IMR-90 (cell line): ENCODE measurements at regions not wholly inside any gene's neighbourhood (a gene's known extent, or its start where the extent isn't known, plus 50 kb on each side); places are given as distances from the start of the nearest gene placed in this dataset.

Source experiments
- ATAC-seq: fragments of 200-7000 bp; cut with Tn5 transposase; 2 replicates; pipeline ENCODE4 v1.9.1; 2020; ENCODE audit warnings: low read depth, mild to moderate bottlenecking, moderate library complexity
- BruUV-seq: library from RNA; stranded (reverse); fragments of 400-500 nt; replicated peaks from 2 replicates; lab custom pipeline; 2021; lab: Mats Ljungman, UMichigan
- CTCF ChIA-PET: fragments of 300-600 bp; formaldehyde crosslinking; extraction: SDS; loops from one replicate; lab custom pipeline; 2021; ENCODE audit warnings: antibody characterized with exemption; lab: Yijun Ruan, JAX
- POLR2A ChIA-PET: fragments of 300-600 bp; sonication (Branson Sonifier 250); formaldehyde crosslinking; loops from one replicate; lab custom pipeline; 2022; ENCODE audit warnings: antibody characterized with exemption; ENCODE audit not compliant: unreplicated experiment; lab: Charles Lee
- DNase-seq: peaks from one replicate; pipeline ENCODE4 v3.0.0; 2013
- H2AFZ ChIP-seq: replicated peaks from 2 replicates; pipeline ENCODE3; 2013; ENCODE audit warnings: low read length, mild to moderate bottlenecking; ENCODE audit not compliant: poor library complexity
- H2AK5ac ChIP-seq: 2 replicates; pipeline ENCODE4 v1.6.1; 2013; ENCODE audit warnings: low read depth, low read length, inconsistent platforms
- H2AK9ac ChIP-seq: replicated peaks from 2 replicates; pipeline ENCODE3; 2013; ENCODE audit warnings: mild to moderate bottlenecking, low read depth, low read length, moderate library complexity; ENCODE audit not compliant: poor library complexity
- H2BK120ac ChIP-seq: 2 replicates; pipeline ENCODE4 v1.6.1; 2013; ENCODE audit warnings: low read depth, low read length, inconsistent platforms
- H2BK15ac ChIP-seq: 3 replicates; pipeline ENCODE4 v1.6.1; 2013; ENCODE audit warnings: low read depth, low read length, inconsistent platforms
- H2BK20ac ChIP-seq: 2 replicates; pipeline ENCODE4 v1.6.1; 2013; ENCODE audit warnings: low read depth, mild to moderate bottlenecking, inconsistent platforms, low read length, moderate library complexity
- H2BK5ac ChIP-seq: 2 replicates; pipeline ENCODE4 v1.6.1; 2013; ENCODE audit warnings: mild to moderate bottlenecking, low read depth, low read length, inconsistent platforms; ENCODE audit not compliant: poor library complexity, severe bottlenecking
- H3K14ac ChIP-seq: replicated peaks from 2 replicates; pipeline ENCODE4 v1.6.1; 2013; ENCODE audit warnings: low read depth, low read length, inconsistent platforms
- H3K18ac ChIP-seq: 2 replicates; pipeline ENCODE4 v1.6.1; 2013; ENCODE audit warnings: low read depth, low read length, control low read depth
- H3K23ac ChIP-seq: 2 replicates; pipeline ENCODE4 v1.6.1; 2013; ENCODE audit warnings: low read depth, low read length, inconsistent platforms
- H3K27ac ChIP-seq: 2 replicates; pipeline ENCODE4 v1.5.1; 2013; ENCODE audit warnings: mild to moderate bottlenecking, control low read depth, low read length; ENCODE audit not compliant: insufficient read depth
- H3K27me3 ChIP-seq: 2 replicates; pipeline ENCODE4 v1.6.1; 2013; ENCODE audit warnings: low read length; ENCODE audit not compliant: control insufficient read depth, insufficient read depth
- H3K36me3 ChIP-seq: 2 replicates; pipeline ENCODE4 v1.6.1; 2013; ENCODE audit warnings: low read length, mixed read lengths; ENCODE audit not compliant: control insufficient read depth, insufficient read depth
- H3K4ac ChIP-seq: 2 replicates; pipeline ENCODE4 v1.6.1; 2013; ENCODE audit warnings: low read depth, low read length, inconsistent platforms
- H3K4me1 ChIP-seq: 2 replicates; pipeline ENCODE4 v1.6.1; 2013; ENCODE audit warnings: low read length, mixed read lengths; ENCODE audit not compliant: control insufficient read depth, insufficient read depth
- H3K4me2 ChIP-seq: 2 replicates; pipeline ENCODE4 v1.6.1; 2013; ENCODE audit warnings: low read depth, mild to moderate bottlenecking, control low read depth, low read length, moderate library complexity
- H3K4me3 ChIP-seq: 2 replicates; pipeline ENCODE4 v1.5.1; 2013; ENCODE audit warnings: low read depth, mild to moderate bottlenecking, control low read depth, low read length, moderate library complexity; ENCODE audit not compliant: insufficient read depth
- H3K56ac ChIP-seq: 2 replicates; pipeline ENCODE4 v1.6.1; 2013; ENCODE audit warnings: low read length, inconsistent platforms; ENCODE audit not compliant: insufficient read depth; ENCODE audit errors: extremely low read depth
- H3K79me1 ChIP-seq, 2 experiments: 2 replicates each; pipeline ENCODE4 v1.6.1; 2013; ENCODE audit warnings: low read length in 2 of 2, inconsistent platforms in 1 of 2, low read depth in 1 of 2
- H3K9ac ChIP-seq: 2 replicates; pipeline ENCODE4 v1.6.1; 2013; ENCODE audit warnings: low read depth, low read length, control low read depth
- H3K9me1 ChIP-seq: 2 replicates; pipeline ENCODE4 v1.6.1; 2013; ENCODE audit warnings: low read length, inconsistent platforms; ENCODE audit not compliant: insufficient read depth
- H3K9me3 ChIP-seq: 2 replicates; pipeline ENCODE4 v1.6.1; 2013; ENCODE audit warnings: low read length; ENCODE audit not compliant: control insufficient read depth, insufficient read depth
- H4K20me1 ChIP-seq: 2 replicates; pipeline ENCODE4 v1.6.1; 2013; ENCODE audit warnings: low read length, inconsistent platforms; ENCODE audit not compliant: insufficient read depth
- H4K5ac ChIP-seq: 2 replicates; pipeline ENCODE4 v1.6.1; 2013; ENCODE audit warnings: mild to moderate bottlenecking, low read depth, low read length, control low read depth
- H4K8ac ChIP-seq, 2 experiments: 2 replicates each; pipeline ENCODE4 v1.6.1; 2013; ENCODE audit warnings: low read depth in 2 of 2, low read length in 2 of 2, control low read depth in 1 of 2, inconsistent platforms in 1 of 2
- H4K91ac ChIP-seq: 2 replicates; pipeline ENCODE4 v1.6.1; 2013; ENCODE audit warnings: low read depth, low read length, inconsistent platforms; ENCODE audit not compliant: insufficient read depth
- BHLHE40 ChIP-seq: fragments of 150-350 bp; IDR thresholded peaks from 2 replicates; pipeline ENCODE4 v1.6.1; 2016; ENCODE audit warnings: mild to moderate bottlenecking, low read depth, low read length
- CEBPB ChIP-seq: IDR thresholded peaks from 2 replicates; pipeline ENCODE4 v1.6.1; 2012; ENCODE audit warnings: low read depth, low read length, improper control_type of control experiment
- CHD1 ChIP-seq: IDR thresholded peaks from 2 replicates; pipeline ENCODE4 v1.6.1; 2012; ENCODE audit warnings: low read depth, low read length, improper control_type of control experiment
- CTCF ChIP-seq: conservative IDR thresholded peaks from 2 replicates; pipeline ENCODE4 v1.5.1; 2012; ENCODE audit warnings: mild to moderate bottlenecking, low read depth, low read length, improper control_type of control experiment
- ELK1 ChIP-seq: fragments of 150-350 bp; IDR thresholded peaks from 2 replicates; pipeline ENCODE4 v1.6.1; 2016; ENCODE audit warnings: low read depth, mild to moderate bottlenecking, low read length, moderate library complexity, borderline replicate concordance
- FOS ChIP-seq: fragments of 150-350 bp; IDR thresholded peaks from 2 replicates; pipeline ENCODE4 v1.6.1; 2016; ENCODE audit warnings: low read depth, low read length
- MAFK ChIP-seq: IDR thresholded peaks from 2 replicates; pipeline ENCODE4 v1.6.1; 2012; ENCODE audit warnings: low read depth, low read length, improper control_type of control experiment
- MXI1 ChIP-seq: IDR thresholded peaks from 2 replicates; pipeline ENCODE4 v1.6.1; 2012; ENCODE audit warnings: low read depth, mild to moderate bottlenecking, low read length, moderate library complexity, borderline replicate concordance
- NFE2L2 ChIP-seq: fragments of 150-350 bp; IDR thresholded peaks from 2 replicates; pipeline ENCODE4 v1.6.1; 2016; ENCODE audit warnings: low read depth, mild to moderate bottlenecking, low read length
- POLR2A ChIP-seq: IDR thresholded peaks from 2 replicates; pipeline ENCODE4 v1.6.1; 2012; ENCODE audit warnings: mild to moderate bottlenecking, low read depth, low read length
- RAD21 ChIP-seq: IDR thresholded peaks from 2 replicates; pipeline ENCODE4 v1.6.1; 2012; ENCODE audit warnings: low read length, improper control_type of control experiment
- RCOR1 ChIP-seq: IDR thresholded peaks from 2 replicates; pipeline ENCODE4 v1.6.1; 2012; ENCODE audit warnings: mild to moderate bottlenecking, low read length, improper control_type of control experiment; ENCODE audit not compliant: insufficient replicate concordance
- RFX5 ChIP-seq: IDR thresholded peaks from 2 replicates; pipeline ENCODE4 v1.8.0; 2012; ENCODE audit warnings: low read depth, mild to moderate bottlenecking, low read length, moderate library complexity
- USF2 ChIP-seq: fragments of 150-350 bp; IDR thresholded peaks from 2 replicates; pipeline ENCODE4 v1.6.1; 2017; ENCODE audit warnings: mild to moderate bottlenecking, antibody characterized with exemption, low read length, low read depth
- WGBS, 2 experiments: methylation state at CpG; one replicate each; pipeline versions ENCODE4 v1.1.5 to v1.1.7; 2013; ENCODE audit warnings: missing lambda C conversion rate in 2 of 2; ENCODE audit not compliant: insufficient read length in 1 of 2; ENCODE audit errors: extremely low coverage in 2 of 2; 5-methylcytosine and 5-hydroxymethylcytosine counted together
- dilution Hi-C: fragments of 300-500 bp; cut with HindIII; formaldehyde crosslinking; loops from one replicate; pipeline ENCODE4 v1.14.3; 2018; ENCODE audit warnings: low sequenced_read_pairs; ENCODE audit not compliant: unreplicated experiment
- in situ Hi-C: fragments of 300-500 bp; cut with MboI; formaldehyde crosslinking; loops from 3 replicates; pipeline ENCODE4 v1.14.3; 2019; ENCODE audit warnings: low sequenced_read_pairs, inconsistent platforms, mixed read lengths
- intact Hi-C: fragments of 100-400 bp; cut with micrococcal nuclease; formaldehyde crosslinking; loops from 2 replicates; pipeline ENCODE4 v1.10.0; 2022

- H3K9me1 ChIP-seq = no peaks in the 10 kb centered on the region
- no peak overlapping the region for H3K4me3 ChIP-seq
- H3K23ac ChIP-seq = no peak overlapping the region
- no peaks in the 10 kb centered on the region for H3K79me1 ChIP-seq
- H3K36me3 ChIP-seq = no peaks in the 10 kb centered on the region
- no peak overlapping the region; the same call in 1 of the 2 replicates for H3K4me2 ChIP-seq
- H3K18ac ChIP-seq = no peak overlapping the region; the same call in 1 of the 2 replicates
- in situ Hi-C loops (no loop called here), intact Hi-C loops (loop anchor here (5.0 kb wide), 1 partner anchor 33 kb away; no protein-coding TSS in a partner anchor), dilution Hi-C loops (no loop called here)
- ATAC-seq (peak; percentile 68), DNase-seq (peak; percentile 13)
- H3K4ac ChIP-seq = no peak overlapping the region
- WGBS, 2 experiments = no CpG with 5 or more reads among the region's 1 CpG
- no peak overlapping the region for H2AK5ac ChIP-seq
- no peak overlapping the region for H2BK120ac ChIP-seq
- POLR2A ChIA-PET = no interaction called here
- no peak overlapping the region for H3K56ac ChIP-seq
- H2BK20ac ChIP-seq = no peak overlapping the region
- H2AK9ac ChIP-seq = no peak overlapping the region
- CTCF ChIA-PET = no interaction called here
- no peak overlapping the region for H2BK5ac ChIP-seq
- no peak overlapping the region for H4K5ac ChIP-seq
- no peaks in the 10 kb centered on the region for H4K20me1 ChIP-seq
- H3K9me3 ChIP-seq = no peaks in the 10 kb centered on the region
- TF ChIP-seq USF2 = no peak
- TF ChIP-seq RAD21 = no peak
- TF ChIP-seq MXI1 = no peak
- TF ChIP-seq BHLHE40 = no peak
- TF ChIP-seq CHD1 = no peak
- TF ChIP-seq NFE2L2 = no peak
- TF ChIP-seq ELK1 = no peak
- no peak for TF ChIP-seq FOS
- TF ChIP-seq RFX5 = no peak
- no peak for TF ChIP-seq CEBPB
- no peak for TF ChIP-seq MAFK
- no peak for TF ChIP-seq RCOR1
- TF ChIP-seq CTCF = no peak
- no peak for TF ChIP-seq POLR2A
- H3K27me3 ChIP-seq = no peaks in the 10 kb centered on the region; the same call in 1 of the 2 replicates
- H2AFZ ChIP-seq = no peak overlapping the region
- no peak overlapping the region for H3K27ac ChIP-seq
- H3K14ac ChIP-seq = no peak overlapping the region
- no peaks in the 10 kb centered on the region for H3K4me1 ChIP-seq
- BruUV-seq = no TSS peak
- no peak overlapping the region for H2BK15ac ChIP-seq
- no peak overlapping the region for H4K8ac ChIP-seq
- no peak overlapping the region for H4K91ac ChIP-seq
- H3K9ac ChIP-seq = no peak overlapping the region
Measured at GRCh38 chr2:190129421-190130199, 67.1 kb upstream of the MSTN start.
